Activated T-cell treated with anti-CD3 and anti-CD28 coated beads, Interleukin-2, amount 50 U/mL, for 72 hours (primary cell): ENCODE measurements at regions not wholly inside any gene's neighbourhood (a gene's known extent, or its start where the extent isn't known, plus 50 kb on each side); places are given as distances from the start of the nearest gene placed in this dataset.
A peak's percentile ranks its signal among the peaks of the same experiment; 100 is the strongest.

Experiments used
- ATAC-seq, 2 donors: fragments of 150-1000 bp; cut with Tn5 transposase; replicated peaks in 1 of 2; 2 replicates each; pipeline ENCODE4 v1.10.0; 2021; ENCODE audit warnings: moderate library complexity in 2 of 2, mild to moderate bottlenecking in 1 of 2
- DNase-seq, 2 donors: peaks; one replicate each; pipeline ENCODE4 v3.0.0; 2021 to 2022; ENCODE audit warnings: mixed read lengths in 1 of 2
- H3K27ac Mint-ChIP-seq: one replicate; pipeline ENCODE4 v1.8.0; 2022; ENCODE audit warnings: mild to moderate bottlenecking, moderate library complexity, mixed read lengths
- H3K27me3 Mint-ChIP-seq: one replicate; pipeline ENCODE4 v1.8.0; 2022; ENCODE audit warnings: low read depth, mixed read lengths
- H3K36me3 Mint-ChIP-seq, 2 donors: one replicate each; pipeline ENCODE4 v1.8.0; 2022; ENCODE audit warnings: mixed read lengths in 2 of 2, mild to moderate bottlenecking in 1 of 2; ENCODE audit not compliant: insufficient read depth in 2 of 2
- H3K4me1 Mint-ChIP-seq: one replicate; pipeline ENCODE4 v1.8.0; 2022; ENCODE audit warnings: low read depth, mixed read lengths
- H3K4me3 Mint-ChIP-seq, 2 donors: one replicate each; pipeline ENCODE4 v1.8.0; 2022; ENCODE audit warnings: mild to moderate bottlenecking in 2 of 2, mixed read lengths in 2 of 2, moderate library complexity in 2 of 2
- H3K9me3 Mint-ChIP-seq, 2 donors: one replicate each; pipeline ENCODE4 v1.8.0; 2022; ENCODE audit warnings: mixed read lengths in 2 of 2

- H3K9me3 Mint-ChIP-seq, result no peaks in the 10 kb centered on the region
- no peak overlapping the region for H3K4me3 Mint-ChIP-seq
- peaks cover 6% of the 10 kb centered on the region for H3K4me1 Mint-ChIP-seq
- H3K27me3 Mint-ChIP-seq, result peaks cover 6% of the 10 kb centered on the region
- ATAC-seq (no peak), DNase-seq (no peak)
- no peaks in the 10 kb centered on the region for H3K36me3 Mint-ChIP-seq
- H3K27ac Mint-ChIP-seq, result no peak overlapping the region
These were observed 203.2 kb downstream of the SIM1 start for GRCh38 chr6:100261486-100261885.

- peaks cover 6% of the 10 kb centered on the region for H3K27me3 Mint-ChIP-seq
- peaks cover 6% of the 10 kb centered on the region for H3K4me1 Mint-ChIP-seq
- no peak overlapping the region for H3K27ac Mint-ChIP-seq
- no peaks in the 10 kb centered on the region for H3K9me3 Mint-ChIP-seq
- no peak for DNase-seq
- no peak overlapping the region for H3K4me3 Mint-ChIP-seq
- ATAC-seq, result no peak
- no peaks in the 10 kb centered on the region for H3K36me3 Mint-ChIP-seq
These were observed 204.1 kb downstream of the SIM1 start for GRCh38 chr6:100260584-100260983.

- Mint-ChIP-seq H3K4me3 (no peak overlapping the region), H3K27me3 (no peaks in the 10 kb centered on the region), H3K27ac (no peak overlapping the region), H3K4me1 (peaks cover 6% of the 10 kb centered on the region), H3K36me3 (no peaks in the 10 kb centered on the region), H3K9me3 (no peaks in the 10 kb centered on the region)
- DNase-seq, result no peak
- no peak for ATAC-seq
These were observed 204.9 kb downstream of the SIM1 start for GRCh38 chr6:100259865-100260264.

GRCh38 chr6:100258752-100259151, 206.0 kb downstream of the SIM1 start:
- H3K4me1 Mint-ChIP-seq, result peaks cover 6% of the 10 kb centered on the region
- H3K4me3 Mint-ChIP-seq, result no peak overlapping the region
- no peak for ATAC-seq
- H3K27me3 Mint-ChIP-seq, result no peaks in the 10 kb centered on the region
- no peak overlapping the region for H3K27ac Mint-ChIP-seq
- no peaks in the 10 kb centered on the region for H3K36me3 Mint-ChIP-seq
- DNase-seq, result no peak
- H3K9me3 Mint-ChIP-seq, result no peaks in the 10 kb centered on the region

- peaks cover 6% of the 10 kb centered on the region for H3K4me1 Mint-ChIP-seq
- no peaks in the 10 kb centered on the region for H3K27me3 Mint-ChIP-seq
- no peak overlapping the region for H3K27ac Mint-ChIP-seq
- ATAC-seq, result no peak
- H3K4me3 Mint-ChIP-seq, result peak overlapping the region in 1 of 2 donors; percentile 44
- DNase-seq, result no peak
- no peaks in the 10 kb centered on the region for H3K36me3 Mint-ChIP-seq
- no peaks in the 10 kb centered on the region for H3K9me3 Mint-ChIP-seq
These were observed 206.8 kb downstream of the SIM1 start for GRCh38 chr6:100257793-100258395.

- DNase-seq (no peak), ATAC-seq (no peak)
- H3K27me3 Mint-ChIP-seq, result no peaks in the 10 kb centered on the region
- H3K27ac Mint-ChIP-seq, result no peak overlapping the region
- H3K4me3 Mint-ChIP-seq, result no peak overlapping the region
- no peaks in the 10 kb centered on the region for H3K36me3 Mint-ChIP-seq
- no peaks in the 10 kb centered on the region for H3K9me3 Mint-ChIP-seq
- peaks cover 6% of the 10 kb centered on the region for H3K4me1 Mint-ChIP-seq
These were observed 209.0 kb downstream of the SIM1 start for GRCh38 chr6:100255701-100256100.

GRCh38 chr6:100247123-100247522, 217.6 kb downstream of the SIM1 start:
- H3K9me3 Mint-ChIP-seq, result no peaks in the 10 kb centered on the region
- no peaks in the 10 kb centered on the region for H3K4me1 Mint-ChIP-seq
- DNase-seq (no peak), ATAC-seq (no peak)
- no peaks in the 10 kb centered on the region for H3K36me3 Mint-ChIP-seq
- no peak overlapping the region for H3K27ac Mint-ChIP-seq
- no peak overlapping the region for H3K4me3 Mint-ChIP-seq
- H3K27me3 Mint-ChIP-seq, result no peaks in the 10 kb centered on the region

GRCh38 chr6:100246206-100246605, 218.5 kb downstream of the SIM1 start:
- no peaks in the 10 kb centered on the region for H3K4me1 Mint-ChIP-seq
- no peaks in the 10 kb centered on the region for H3K9me3 Mint-ChIP-seq
- no peak overlapping the region for H3K4me3 Mint-ChIP-seq
- ATAC-seq, result no peak
- H3K27ac Mint-ChIP-seq, result no peak overlapping the region
- H3K27me3 Mint-ChIP-seq, result no peaks in the 10 kb centered on the region
- H3K36me3 Mint-ChIP-seq, result no peaks in the 10 kb centered on the region
- no peak for DNase-seq

- H3K36me3 Mint-ChIP-seq, result no peaks in the 10 kb centered on the region
- DNase-seq, result no peak
- ATAC-seq, result no peak
- no peaks in the 10 kb centered on the region for H3K27me3 Mint-ChIP-seq
- H3K27ac Mint-ChIP-seq, result no peak overlapping the region
- no peak overlapping the region for H3K4me3 Mint-ChIP-seq
- H3K4me1 Mint-ChIP-seq, result no peaks in the 10 kb centered on the region
- H3K9me3 Mint-ChIP-seq, result no peaks in the 10 kb centered on the region
These were observed 223.9 kb downstream of the SIM1 start for GRCh38 chr6:100240798-100241197.

- no peaks in the 10 kb centered on the region for H3K36me3 Mint-ChIP-seq
- no peaks in the 10 kb centered on the region for H3K27me3 Mint-ChIP-seq
- no peak overlapping the region for H3K4me3 Mint-ChIP-seq
- H3K4me1 Mint-ChIP-seq, result no peaks in the 10 kb centered on the region
- H3K27ac Mint-ChIP-seq, result no peak overlapping the region
- H3K9me3 Mint-ChIP-seq, result no peaks in the 10 kb centered on the region
- ATAC-seq (no peak), DNase-seq (no peak)
These were observed 226.9 kb downstream of the SIM1 start for GRCh38 chr6:100237821-100238220.

GRCh38 chr6:100236389-100236788, 228.3 kb downstream of the SIM1 start:
- Mint-ChIP-seq H3K27me3 (no peaks in the 10 kb centered on the region), H3K36me3 (no peaks in the 10 kb centered on the region), H3K9me3 (no peaks in the 10 kb centered on the region), H3K27ac (no peak overlapping the region), H3K4me1 (no peaks in the 10 kb centered on the region), H3K4me3 (no peak overlapping the region)
- ATAC-seq (no peak), DNase-seq (no peak)

- no peak overlapping the region for H3K4me3 Mint-ChIP-seq
- no peaks in the 10 kb centered on the region for H3K4me1 Mint-ChIP-seq
- H3K27me3 Mint-ChIP-seq, result peaks cover 7% of the 10 kb centered on the region
- H3K9me3 Mint-ChIP-seq, result no peaks in the 10 kb centered on the region
- DNase-seq (no peak), ATAC-seq (no peak)
- no peaks in the 10 kb centered on the region for H3K36me3 Mint-ChIP-seq
- no peak overlapping the region for H3K27ac Mint-ChIP-seq
These were observed 229.1 kb downstream of the SIM1 start for GRCh38 chr6:100235631-100236030.

- Mint-ChIP-seq H3K36me3 (no peaks in the 10 kb centered on the region), H3K27me3 (peaks cover 16% of the 10 kb centered on the region), H3K4me1 (no peaks in the 10 kb centered on the region), H3K4me3 (no peak overlapping the region), H3K9me3 (no peaks in the 10 kb centered on the region), H3K27ac (no peak overlapping the region)
- no peak for ATAC-seq
- no peak for DNase-seq
These were observed 230.1 kb downstream of the SIM1 start for GRCh38 chr6:100234625-100235024.

- Mint-ChIP-seq H3K36me3 (no peaks in the 10 kb centered on the region), H3K27me3 (peaks cover 23% of the 10 kb centered on the region), H3K4me3 (no peak overlapping the region), H3K4me1 (no peaks in the 10 kb centered on the region), H3K27ac (peak overlapping the region; percentile 63), H3K9me3 (no peaks in the 10 kb centered on the region)
- no peak for DNase-seq
- no peak for ATAC-seq
These were observed 231.7 kb downstream of the SIM1 start for GRCh38 chr6:100232781-100233573.
